ENCODE measurements at regions not wholly inside any gene's neighbourhood (a gene's known extent, or its start where the extent isn't known, plus 50 kb on each side); places are given as distances from the start of the nearest gene placed in this dataset.
"Not testable (repeated sequence)": the region's sequence is repeated elsewhere in the genome, so short reads cannot be mapped to it uniquely, and the experiment has no call there.

DNA sequence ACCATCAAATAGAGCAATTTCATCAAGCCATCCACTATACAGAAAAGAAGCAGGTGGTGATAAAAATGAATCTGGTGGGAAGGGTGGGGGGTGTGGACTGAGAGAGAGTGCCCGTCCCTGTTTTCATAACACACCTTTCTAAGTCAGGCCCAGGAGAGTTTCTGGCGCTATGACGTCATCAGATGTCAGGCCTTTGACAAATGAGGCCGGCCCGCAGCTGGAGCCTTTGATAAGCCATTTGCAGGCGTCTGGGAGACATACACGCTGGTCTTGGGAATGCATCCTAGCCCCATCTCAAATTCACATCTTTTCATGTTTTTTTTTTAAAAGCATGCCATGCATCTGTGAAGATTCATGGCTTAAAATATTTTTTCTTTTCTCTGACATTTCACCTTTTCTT is 404.5 kb downstream of the BCOR start:
- Histone ChIP-seq H3K4me1 (ENCODE audit: low read depth) (peaks cover 3% of the 10 kb centered on the region), H3K4me3 (no peak overlapping the region), H3K9me3 (ENCODE audit: low read depth) (no peaks in the 10 kb centered on the region), H3K27ac (no peak overlapping the region), H3K36me3 (no peaks in the 10 kb centered on the region), H3K27me3 (no peaks in the 10 kb centered on the region)
- no peak for TF ChIP-seq CTCF (IDR thresholded peaks at IDR 0.05; ENCODE audit: low read depth, low read length)
- DNase-seq (ENCODE audit: low read depth in 1 of 2, low spot score in 1 of 2): peak in 1 of 2 donors; percentile 45

- not testable (repeated sequence) for H3K27ac ChIP-seq; H3K9me3 ChIP-seq (ENCODE audit: low read depth); H3K27me3 ChIP-seq; H3K4me3 ChIP-seq; H3K36me3 ChIP-seq; DNase-seq (ENCODE audit: low read depth in 1 of 2, low spot score in 1 of 2); H3K4me1 ChIP-seq (ENCODE audit: low read depth)
Measured at GRCh38 chrX:39702636-39703035, 395.1 kb downstream of the BCOR start.

GRCh38 chrX:39703307-39703706 is 394.5 kb downstream of the BCOR start:
- TF ChIP-seq CTCF (IDR thresholded peaks at IDR 0.05; ENCODE audit: low read depth, low read length): no peak
- H3K4me3 ChIP-seq: no peak overlapping the region
- no peaks in the 10 kb centered on the region for H3K9me3 ChIP-seq (ENCODE audit: low read depth)
- H3K27ac ChIP-seq: no peak overlapping the region
- no peaks in the 10 kb centered on the region for H3K27me3 ChIP-seq
- no peaks in the 10 kb centered on the region for H3K36me3 ChIP-seq
- no peaks in the 10 kb centered on the region for H3K4me1 ChIP-seq (ENCODE audit: low read depth)
- DNase-seq (ENCODE audit: low read depth in 1 of 2, low spot score in 1 of 2): no peak

DNA sequence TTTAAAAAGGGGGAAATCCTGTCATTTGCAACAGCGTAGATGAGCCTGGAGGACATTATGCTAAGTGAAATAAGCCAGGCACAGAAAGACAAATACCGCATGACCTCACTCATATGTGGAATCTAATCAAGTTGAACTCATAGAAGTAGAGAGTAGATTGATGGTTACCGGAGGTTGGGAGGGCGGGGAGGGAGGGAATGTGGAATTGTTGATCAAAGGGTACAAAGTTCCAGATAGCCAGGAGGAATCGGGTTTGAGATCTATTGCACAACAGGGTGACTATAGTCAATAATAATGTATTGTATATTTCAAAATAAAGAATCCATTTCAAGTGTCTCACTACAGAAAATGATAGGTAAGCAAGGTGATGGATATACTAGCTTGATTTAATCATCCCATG is 393.2 kb downstream of the BCOR start:
- no peaks in the 10 kb centered on the region for H3K27me3 ChIP-seq
- H3K36me3 ChIP-seq: no peaks in the 10 kb centered on the region
- DNase-seq (ENCODE audit: low read depth in 1 of 2, low spot score in 1 of 2): no peak

DNA sequence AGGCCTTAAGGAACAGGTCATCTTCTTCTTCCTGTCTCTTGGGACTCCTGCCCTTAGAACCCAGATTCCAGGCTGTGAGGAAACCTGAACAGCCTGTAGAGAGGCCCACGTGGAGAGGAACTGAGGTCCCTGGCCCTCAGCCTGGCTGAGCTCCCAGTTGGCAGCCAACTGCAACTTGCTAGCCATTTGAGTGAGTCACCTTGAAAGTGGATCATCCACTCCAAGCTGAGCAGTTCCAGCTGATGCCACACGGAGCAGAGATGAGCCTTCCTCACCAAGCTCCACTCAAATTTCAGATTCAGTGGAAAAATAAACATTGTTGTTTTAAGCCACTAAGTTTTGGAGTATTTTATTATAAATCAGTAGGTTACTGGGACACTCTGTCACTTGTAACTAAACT is 392.5 kb downstream of the BCOR start:
- DNase-seq (ENCODE audit: low read depth in 1 of 2, low spot score in 1 of 2): peak in 1 of 2 donors; percentile 92
- no peak overlapping the region for H3K4me3 ChIP-seq
- no peaks in the 10 kb centered on the region for H3K36me3 ChIP-seq
- H3K9me3 ChIP-seq (ENCODE audit: low read depth): no peaks in the 10 kb centered on the region
- no peak overlapping the region for H3K27ac ChIP-seq
- H3K4me1 ChIP-seq (ENCODE audit: low read depth): no peaks in the 10 kb centered on the region
- TF ChIP-seq CTCF (IDR thresholded peaks at IDR 0.05; ENCODE audit: low read depth, low read length): peak; percentile 60
- no peaks in the 10 kb centered on the region for H3K27me3 ChIP-seq

More for the DNA sequence above, 393.2 kb downstream of the BCOR start:
- TF ChIP-seq CTCF (IDR thresholded peaks at IDR 0.05; ENCODE audit: low read depth, low read length): no peak
- H3K9me3 ChIP-seq (ENCODE audit: low read depth): no peaks in the 10 kb centered on the region
- no peak overlapping the region for H3K27ac ChIP-seq
- no peaks in the 10 kb centered on the region for H3K4me1 ChIP-seq (ENCODE audit: low read depth)
- no peak overlapping the region for H3K4me3 ChIP-seq

DNA sequence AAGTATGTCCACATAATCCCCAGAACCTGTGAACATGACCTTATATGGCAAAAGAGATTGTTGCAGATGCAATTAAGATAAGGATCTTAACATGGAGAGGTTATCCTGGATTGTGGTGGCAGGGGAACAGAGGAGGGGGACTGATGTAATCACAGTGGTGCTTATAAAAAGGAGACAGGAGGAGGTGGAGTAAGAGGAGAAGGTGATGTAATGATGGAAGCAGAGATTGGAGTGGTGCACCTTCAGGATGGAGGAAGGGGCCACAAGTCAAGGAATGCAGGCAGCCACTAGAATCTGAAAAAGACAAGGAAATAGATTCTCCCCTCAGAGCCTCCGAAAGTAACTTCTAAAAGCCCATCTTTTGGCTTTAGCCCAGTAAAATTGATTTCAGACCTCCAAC is 388.4 kb downstream of the BCOR start:
- H3K4me3 ChIP-seq: no peak overlapping the region
- H3K27me3 ChIP-seq: no peaks in the 10 kb centered on the region
- no peak for DNase-seq (ENCODE audit: low read depth in 1 of 2, low spot score in 1 of 2)
- no peak overlapping the region for H3K27ac ChIP-seq
- TF ChIP-seq CTCF (IDR thresholded peaks at IDR 0.05; ENCODE audit: low read depth, low read length): no peak
- no peaks in the 10 kb centered on the region for H3K9me3 ChIP-seq (ENCODE audit: low read depth)
- H3K4me1 ChIP-seq (ENCODE audit: low read depth): no peaks in the 10 kb centered on the region
- no peaks in the 10 kb centered on the region for H3K36me3 ChIP-seq
